HG03139 (cell line): ENCODE measurements at regions not wholly inside any gene's neighbourhood (a gene's known extent, or its start where the extent isn't known, plus 50 kb on each side); places are given as distances from the start of the nearest gene placed in this dataset.

ENCODE experiments used
- ATAC-seq: cut with Tn5 transposase; IDR thresholded peaks from one replicate; pipeline ENCODE4 v1.9.1; 2021; ENCODE audit not compliant: unreplicated experiment

DNA sequence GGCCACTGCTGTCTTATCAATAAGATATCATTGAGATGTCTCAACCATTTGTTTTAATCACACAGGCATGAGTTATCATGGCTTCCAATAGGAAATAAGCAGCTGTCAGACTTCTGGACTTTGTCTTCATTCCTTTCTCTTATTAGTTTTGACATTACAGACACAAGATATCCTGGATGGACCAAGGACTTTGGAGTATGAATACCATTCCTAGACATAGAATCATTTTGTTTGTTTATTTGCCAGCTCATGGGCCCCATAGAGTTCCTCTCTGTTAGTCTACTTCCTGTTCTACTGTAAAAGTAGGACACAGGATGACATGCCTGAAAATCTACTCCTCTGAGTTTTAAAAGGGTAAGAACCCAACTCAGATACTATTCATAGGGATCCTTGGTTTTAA lies 77.7 kb upstream of the KCNJ16 start:
- no peak for ATAC-seq

DNA sequence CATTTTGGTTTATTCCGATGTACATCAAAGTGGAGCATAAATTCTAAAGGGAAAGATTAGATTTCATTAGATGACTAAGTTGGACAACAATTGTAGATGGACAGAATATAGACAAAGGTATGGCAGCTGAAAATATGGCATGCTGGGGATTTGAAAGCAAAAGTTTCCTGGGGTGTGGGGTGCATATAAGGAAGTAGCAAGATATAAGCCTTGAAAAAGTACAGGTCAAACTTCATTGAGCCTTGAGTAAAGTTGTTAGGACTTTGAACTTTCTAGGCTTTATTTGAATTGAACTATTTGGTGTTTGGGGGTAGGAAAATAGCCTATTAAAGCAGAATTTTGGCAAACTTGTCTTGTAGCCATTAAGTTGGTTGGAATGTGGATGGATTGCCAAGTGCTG lies 75.8 kb upstream of the KCNJ16 start:
- no peak for ATAC-seq

DNA sequence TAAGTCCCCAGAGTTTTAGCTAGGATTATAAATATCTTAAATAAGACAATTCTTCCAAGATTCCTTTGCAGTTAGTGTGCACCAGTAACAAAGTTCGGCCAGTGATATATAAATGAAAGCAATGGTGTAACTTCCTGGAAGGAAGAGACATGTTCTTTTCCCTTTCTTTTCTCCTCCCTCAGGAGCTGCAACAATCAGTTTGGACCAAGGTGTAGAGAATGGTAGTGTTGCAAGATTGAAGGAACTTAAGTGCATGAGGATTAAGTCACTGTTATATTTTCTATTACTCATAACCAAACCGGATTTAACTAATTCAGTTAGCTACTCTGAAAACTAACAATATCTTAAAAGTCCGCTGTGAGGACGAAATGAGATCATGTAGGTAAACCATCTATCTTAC lies 68.9 kb upstream of the KCNJ16 start:
- ATAC-seq, result no peak

DNA sequence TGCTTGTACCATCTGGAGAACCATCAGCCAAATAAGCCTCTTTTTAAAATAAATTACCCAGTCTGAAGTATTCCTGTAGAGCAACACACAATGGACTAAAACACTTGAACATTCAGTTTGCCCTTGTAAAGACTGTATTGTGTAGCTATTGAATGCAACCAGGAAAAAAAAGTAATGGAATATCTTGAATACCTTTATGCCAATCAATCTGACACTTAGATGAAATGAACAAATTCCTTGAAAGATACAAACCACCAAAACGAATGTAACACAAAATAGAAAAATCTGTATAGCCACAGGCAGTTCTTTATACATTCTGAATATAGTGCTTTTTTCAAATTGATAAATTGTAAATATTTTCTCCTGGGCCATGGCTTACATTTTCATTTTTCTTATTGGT lies 63.3 kb upstream of the KCNJ16 start:
- ATAC-seq, result no peak

DNA sequence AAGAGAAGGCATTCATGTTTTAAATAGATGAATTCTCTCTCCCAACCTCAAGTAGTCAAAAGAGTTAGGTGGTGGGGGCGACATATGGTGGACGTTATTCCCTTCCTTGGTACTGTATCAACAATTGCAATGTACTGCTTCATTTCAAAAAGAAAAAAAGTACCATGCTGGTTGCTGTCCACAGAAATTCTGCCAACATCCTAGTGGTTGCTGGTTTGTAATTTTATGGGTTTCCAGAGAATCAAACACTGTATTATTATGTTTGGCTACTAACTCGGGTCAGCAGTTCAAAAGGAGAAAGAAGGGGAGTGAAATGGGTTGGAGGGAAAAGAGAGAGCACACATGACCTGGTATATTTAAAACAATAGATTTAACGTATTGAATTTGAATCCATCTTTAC lies 61.1 kb upstream of the KCNJ16 start:
- ATAC-seq, result no peak

DNA sequence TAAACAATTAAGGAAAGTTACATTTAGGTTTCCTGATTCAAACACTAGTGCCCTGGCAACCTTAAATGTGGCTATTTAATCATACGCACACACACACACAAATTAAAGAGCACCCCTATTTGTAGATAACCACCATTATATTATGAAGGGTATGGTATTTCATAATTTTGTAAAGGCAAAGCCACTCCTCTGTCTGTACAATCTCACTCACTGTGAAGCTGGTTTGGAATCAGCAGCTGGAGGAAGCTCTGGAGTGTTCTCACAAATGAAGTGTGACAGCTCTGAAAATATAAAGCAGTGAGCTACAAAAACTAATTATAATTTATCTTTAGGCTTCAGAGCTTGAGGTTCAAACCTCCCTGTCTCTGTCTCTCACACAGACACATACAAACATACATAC lies 57.9 kb upstream of the KCNJ16 start:
- ATAC-seq, result no peak

DNA sequence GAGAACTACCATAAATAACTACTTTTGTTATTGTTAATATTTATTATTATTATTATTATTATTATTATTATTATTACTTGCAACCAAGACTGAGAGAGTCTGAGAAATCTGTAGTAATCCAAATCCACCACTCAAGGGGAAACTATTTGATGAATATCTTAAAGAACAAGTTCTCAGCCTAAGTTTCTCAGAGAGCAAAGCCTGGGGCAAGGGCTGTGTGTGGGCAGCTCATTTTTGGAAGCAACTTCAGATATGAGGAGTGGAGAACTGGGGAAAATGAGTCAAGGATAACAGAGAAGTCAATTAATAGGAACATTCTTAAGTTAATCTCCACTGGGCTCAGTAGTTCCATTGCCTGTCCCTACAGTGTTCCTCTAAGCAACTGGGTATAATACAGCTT lies 57.1 kb upstream of the KCNJ16 start:
- no peak for ATAC-seq

DNA sequence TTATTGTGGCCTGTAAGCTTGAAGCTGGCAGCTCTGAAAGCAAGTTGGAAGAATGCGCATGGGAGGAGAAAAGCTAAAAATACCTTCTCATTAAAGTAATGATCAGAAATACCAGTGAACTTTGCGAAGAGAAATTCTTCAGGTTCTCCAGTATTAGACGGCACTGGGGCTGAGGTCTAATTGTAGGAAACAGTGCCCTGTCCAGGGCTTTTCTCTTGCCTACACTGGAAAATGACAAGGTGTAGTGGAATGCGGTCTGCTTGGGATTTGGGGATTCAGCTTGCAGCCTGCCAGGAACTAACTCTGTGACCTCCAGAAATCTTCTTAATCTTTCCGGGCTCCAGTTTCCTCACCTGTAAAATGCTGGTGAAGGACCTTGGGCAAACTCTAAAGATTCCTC lies 53.3 kb upstream of the KCNJ16 start:
- ATAC-seq, result no peak

DNA sequence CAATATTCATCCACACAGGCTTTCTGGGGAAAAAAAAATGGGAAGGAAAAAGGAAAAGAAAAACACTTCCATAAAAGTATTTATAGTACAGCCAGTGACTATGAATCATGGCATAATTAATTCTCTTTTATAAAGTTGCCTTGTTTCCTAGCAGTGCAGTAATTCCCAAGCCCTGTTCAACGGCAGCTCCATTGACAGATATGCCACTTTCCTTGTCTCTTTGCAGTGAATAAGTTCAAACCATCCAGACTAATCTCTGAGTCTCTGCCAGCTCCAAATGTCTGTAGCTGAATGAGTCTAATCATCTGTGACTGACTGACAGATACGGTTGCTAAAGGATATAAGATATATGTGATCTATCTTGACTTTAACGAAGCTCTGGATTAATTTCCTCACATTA lies 52.9 kb upstream of the KCNJ16 start:
- ATAC-seq, result no peak

DNA sequence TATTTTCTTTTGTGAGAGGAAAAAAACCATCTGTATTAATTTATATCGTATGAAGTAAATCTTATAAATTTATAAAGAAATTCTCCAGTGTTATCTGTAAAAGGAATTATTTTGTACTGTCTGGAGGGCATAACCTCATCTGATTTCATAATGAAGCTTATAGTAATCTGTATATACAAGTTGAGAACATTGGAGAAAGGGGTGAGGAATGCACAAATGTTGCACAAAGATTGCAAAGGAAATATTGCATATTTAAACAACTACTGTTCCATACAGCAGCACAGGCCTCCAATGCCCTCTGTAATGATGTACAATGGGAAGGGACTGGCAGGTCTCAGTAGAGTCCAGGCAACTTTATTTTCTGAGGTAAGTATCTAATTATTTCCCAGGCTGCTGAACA lies 50.8 kb upstream of the KCNJ16 start:
- ATAC-seq, result no peak
